Left lung (tissue), 4 donors: ENCODE measurements at regions not wholly inside any gene's neighbourhood (a gene's known extent, or its start where the extent isn't known, plus 50 kb on each side); places are given as distances from the start of the nearest gene placed in this dataset.

Experiments
- ATAC-seq: fragments of 200-7000 bp; cut with Tn5 transposase; one replicate; pipeline ENCODE4 v1.9.1; 2020; ENCODE audit warnings: moderate library complexity
- DNase-seq, 4 donors: peaks; one replicate each; pipeline ENCODE4 v3.0.0-alpha.2; 2013 to 2020
- H3K27ac ChIP-seq, 2 donors: fragments of 200-600 bp; sonication (generic) in 1 of 2; one replicate each; pipeline versions ENCODE4 v1.5.0 to v1.8.0; 2020 to 2021
- H3K27me3 ChIP-seq, 2 donors: fragments of 200-600 bp; sonication (generic) in 1 of 2; one replicate each; pipeline versions ENCODE4 v1.5.0 to v1.8.0; 2020 to 2021
- H3K36me3 ChIP-seq, 2 donors: fragments of 200-600 bp; sonication (generic) in 1 of 2; one replicate each; pipeline versions ENCODE4 v1.5.0 to v1.8.0; 2020 to 2021
- H3K4me1 ChIP-seq, 2 donors: fragments of 200-600 bp; one replicate each; pipeline ENCODE4 v1.8.0; 2021
- H3K4me3 ChIP-seq, 2 donors: fragments of 200-600 bp; sonication (generic) in 1 of 2; one replicate each; pipeline versions ENCODE4 v1.5.0 to v1.8.0; 2020 to 2021; ENCODE audit warnings: mild to moderate bottlenecking in 1 of 2
- H3K9me3 ChIP-seq, 2 donors: fragments of 200-600 bp; sonication (generic) in 1 of 2; one replicate each; pipeline versions ENCODE4 v1.5.0 to v1.8.0; 2020 to 2021
- CTCF ChIP-seq, 2 donors: fragments of 200-600 bp; sonication (generic) in 1 of 2; IDR thresholded peaks; one replicate each; pipeline versions ENCODE4 v1.5.0 to v1.8.0; 2021; ENCODE audit warnings: antibody characterized with exemption in 2 of 2
- intact Hi-C, 2 donors: fragments of 100-400 bp; cut with DNase I; formaldehyde crosslinking; loops; one replicate each; pipeline versions ENCODE4 v1.11.2 to v1.14.2; 2022
- donor health status: DM: no; HTN: yes; CAD: no.
- donor health status: DM: no; HTN: no; CAD: no.

- Histone ChIP-seq H3K4me3 (no peak overlapping the region), H3K36me3 (no peaks in the 10 kb centered on the region), H3K27me3 (no peaks in the 10 kb centered on the region), H3K9me3 (peaks cover 0 to 26% of the 10 kb centered on the region in 2 donors), H3K4me1 (no peaks in the 10 kb centered on the region), H3K27ac (no peak overlapping the region)
- no peak for TF ChIP-seq CTCF (IDR thresholded peaks at IDR 0.05)
- intact Hi-C loops, result no loop called here
- peak in 2 of 4 donors; percentile 46 to 47 for DNase-seq
- ATAC-seq, result no peak
Measured at GRCh38 chr14:82379291-82379690, 845.6 kb upstream of the SEL1L start.

GRCh38 chr14:82385048-82385447, 851.4 kb upstream of the SEL1L start:
- DNase-seq (no peak), ATAC-seq (no peak)
- Histone ChIP-seq H3K27me3 (no peaks in the 10 kb centered on the region), H3K4me1 (no peaks in the 10 kb centered on the region), H3K9me3 (no peaks in the 10 kb centered on the region), H3K27ac (no peak overlapping the region), H3K36me3 (no peaks in the 10 kb centered on the region), H3K4me3 (no peak overlapping the region)
- intact Hi-C loops, result no loop called here
- TF ChIP-seq CTCF (IDR thresholded peaks at IDR 0.05), result no peak

GRCh38 chr14:82387699-82388098, 854.0 kb upstream of the SEL1L start:
- H3K4me3 ChIP-seq, result no peak overlapping the region
- ATAC-seq (peak; percentile 86), DNase-seq (no peak)
- H3K4me1 ChIP-seq, result no peaks in the 10 kb centered on the region
- H3K27me3 ChIP-seq, result no peaks in the 10 kb centered on the region
- intact Hi-C loops, result no loop called here
- no peak overlapping the region for H3K27ac ChIP-seq
- no peak for TF ChIP-seq CTCF (IDR thresholded peaks at IDR 0.05)
- H3K9me3 ChIP-seq, result no peaks in the 10 kb centered on the region
- no peaks in the 10 kb centered on the region for H3K36me3 ChIP-seq

GRCh38 chr14:82388488-82388887, 854.8 kb upstream of the SEL1L start:
- intact Hi-C loops, result no loop called here
- DNase-seq (no peak), ATAC-seq (no peak)
- no peaks in the 10 kb centered on the region for H3K27me3 ChIP-seq
- no peak overlapping the region for H3K27ac ChIP-seq
- H3K4me3 ChIP-seq, result no peak overlapping the region
- no peaks in the 10 kb centered on the region for H3K36me3 ChIP-seq
- H3K9me3 ChIP-seq, result no peaks in the 10 kb centered on the region
- no peaks in the 10 kb centered on the region for H3K4me1 ChIP-seq
- no peak for TF ChIP-seq CTCF (IDR thresholded peaks at IDR 0.05)

- DNase-seq (no peak), ATAC-seq (no peak)
- no peak for TF ChIP-seq CTCF (IDR thresholded peaks at IDR 0.05)
- no peaks in the 10 kb centered on the region for H3K36me3 ChIP-seq
- no peaks in the 10 kb centered on the region for H3K9me3 ChIP-seq
- H3K4me3 ChIP-seq, result no peak overlapping the region
- intact Hi-C loops, result no loop called here
- no peaks in the 10 kb centered on the region for H3K4me1 ChIP-seq
- H3K27ac ChIP-seq, result no peak overlapping the region
- H3K27me3 ChIP-seq, result no peaks in the 10 kb centered on the region
Measured at GRCh38 chr14:82390586-82390985, 856.9 kb upstream of the SEL1L start.
